D721Med (cell line): ENCODE measurements at regions not wholly inside any gene's neighbourhood (a gene's known extent, or its start where the extent isn't known, plus 50 kb on each side); places are given as distances from the start of the nearest gene placed in this dataset.

Experiments
- DNase-seq: peaks from one replicate; pipeline ENCODE4 v3.0.0; 2011; ENCODE audit warnings: low spot score; ENCODE audit not compliant: insufficient read length
- FAIRE-seq: peaks from 2 replicates; lab custom pipeline; 2011; peaks lifted over from hg19 to GRCh38; lab: Jason Lieb, UNC
- TF ChIP-seq, protein P1 (sequence below): IDR thresholded peaks from 2 replicates; pipeline ENCODE4 v1.5.1; 2012; ENCODE audit warnings: mild to moderate bottlenecking, control low read depth; ENCODE audit not compliant: insufficient read depth; ENCODE audit errors: missing control alignments

DNA sequence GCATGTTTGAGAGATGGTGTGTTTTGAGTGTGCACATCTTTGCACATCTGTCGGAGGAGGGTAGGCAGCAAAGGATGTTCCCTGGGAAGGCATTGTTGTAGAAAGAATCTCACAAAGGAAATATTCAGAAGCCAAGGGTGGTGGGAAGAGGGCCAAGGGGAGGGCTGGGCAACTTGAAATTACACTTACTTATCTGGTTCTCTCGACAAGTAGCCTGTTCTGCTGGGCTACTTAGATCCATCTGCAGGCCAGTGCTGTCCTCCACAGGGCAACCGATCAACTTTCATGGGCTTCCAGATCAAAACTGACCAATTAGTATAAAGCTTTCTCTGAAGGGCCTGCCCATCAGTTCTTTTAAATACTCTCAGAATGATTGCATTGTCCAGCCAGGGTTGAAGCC is 495.2 kb downstream of the GADD45G start:
- TF ChIP-seq, protein P1, sequence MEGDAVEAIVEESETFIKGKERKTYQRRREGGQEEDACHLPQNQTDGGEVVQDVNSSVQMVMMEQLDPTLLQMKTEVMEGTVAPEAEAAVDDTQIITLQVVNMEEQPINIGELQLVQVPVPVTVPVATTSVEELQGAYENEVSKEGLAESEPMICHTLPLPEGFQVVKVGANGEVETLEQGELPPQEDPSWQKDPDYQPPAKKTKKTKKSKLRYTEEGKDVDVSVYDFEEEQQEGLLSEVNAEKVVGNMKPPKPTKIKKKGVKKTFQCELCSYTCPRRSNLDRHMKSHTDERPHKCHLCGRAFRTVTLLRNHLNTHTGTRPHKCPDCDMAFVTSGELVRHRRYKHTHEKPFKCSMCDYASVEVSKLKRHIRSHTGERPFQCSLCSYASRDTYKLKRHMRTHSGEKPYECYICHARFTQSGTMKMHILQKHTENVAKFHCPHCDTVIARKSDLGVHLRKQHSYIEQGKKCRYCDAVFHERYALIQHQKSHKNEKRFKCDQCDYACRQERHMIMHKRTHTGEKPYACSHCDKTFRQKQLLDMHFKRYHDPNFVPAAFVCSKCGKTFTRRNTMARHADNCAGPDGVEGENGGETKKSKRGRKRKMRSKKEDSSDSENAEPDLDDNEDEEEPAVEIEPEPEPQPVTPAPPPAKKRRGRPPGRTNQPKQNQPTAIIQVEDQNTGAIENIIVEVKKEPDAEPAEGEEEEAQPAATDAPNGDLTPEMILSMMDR = no peak
- no peak for FAIRE-seq
- DNase-seq = no peak

DNA sequence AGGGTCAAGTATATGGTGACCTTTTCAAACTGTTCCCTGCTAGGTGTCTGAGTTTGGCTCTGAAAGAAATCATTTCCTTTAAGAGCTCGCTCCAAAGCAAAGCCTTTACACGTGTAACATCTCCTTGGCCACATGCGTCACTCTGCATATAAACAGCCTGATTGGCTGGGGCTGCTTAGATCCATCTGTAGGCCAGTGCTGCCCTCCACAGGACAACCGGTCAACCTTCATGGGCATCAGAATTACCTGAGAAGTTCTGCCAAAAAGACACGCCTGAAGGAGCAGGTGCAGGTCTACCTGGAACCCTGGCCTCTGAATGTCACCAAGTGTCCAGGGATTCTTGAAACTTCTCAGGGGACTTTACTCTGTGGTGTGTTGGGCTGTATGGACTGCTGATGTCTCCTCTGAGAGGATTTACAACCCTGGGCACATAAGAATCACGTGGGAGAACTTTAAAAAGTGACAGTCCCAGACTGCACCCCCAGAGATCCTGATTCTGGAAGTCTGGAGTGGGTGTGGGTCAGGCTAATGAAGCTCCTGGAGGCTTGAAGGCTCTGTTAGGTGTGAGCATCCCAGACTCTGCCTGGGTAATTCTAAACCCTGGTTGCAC is 497.6 kb downstream of the GADD45G start:
- DNase-seq (peak; percentile 76), FAIRE-seq (peak; percentile 95)

DNA sequence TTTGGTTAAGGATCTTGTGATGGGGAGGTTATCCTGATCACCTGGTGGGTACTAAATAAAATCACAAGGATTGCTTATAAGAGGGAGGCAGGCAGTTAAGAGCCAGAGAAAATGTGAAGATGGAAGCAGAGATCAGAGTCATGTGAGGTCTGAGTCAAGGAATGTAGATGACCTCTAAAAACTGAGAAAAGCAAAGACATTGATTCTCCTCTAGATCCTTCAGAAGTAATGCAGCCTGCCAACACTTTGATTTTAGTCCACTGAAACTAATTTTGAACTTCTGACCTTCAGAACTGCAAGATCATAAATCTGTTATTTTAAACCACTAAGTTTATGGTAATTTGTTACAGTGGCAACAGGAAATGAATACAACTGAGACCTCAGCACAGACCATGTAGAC is 499.0 kb downstream of the GADD45G start:
- TF ChIP-seq, protein P1 = no peak
- FAIRE-seq (no peak), DNase-seq (no peak)

More for the DNA sequence above, 497.6 kb downstream of the GADD45G start:
- TF ChIP-seq, protein P1 = peak; percentile 71

DNA sequence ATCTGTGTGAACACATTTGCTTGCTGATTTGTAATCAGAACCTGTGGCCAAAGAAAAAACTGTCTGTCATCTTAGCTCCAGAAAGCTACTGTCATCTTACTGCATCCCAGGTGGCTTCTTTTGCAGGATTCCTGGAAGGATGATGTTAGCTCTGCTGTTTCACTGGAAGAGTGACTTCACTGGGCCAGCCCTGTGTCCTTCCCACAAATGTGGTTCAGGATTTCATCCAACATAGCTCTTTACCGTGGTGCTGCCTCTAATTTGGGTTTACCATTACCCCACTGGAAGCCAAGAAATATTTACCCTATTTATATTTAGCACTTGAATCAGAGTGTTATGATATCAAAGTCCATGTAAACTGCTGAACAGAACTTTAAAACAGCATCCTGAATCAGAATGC is 501.0 kb downstream of the GADD45G start:
- no peak for FAIRE-seq
- no peak for DNase-seq
- TF ChIP-seq, protein P1 = no peak

DNA sequence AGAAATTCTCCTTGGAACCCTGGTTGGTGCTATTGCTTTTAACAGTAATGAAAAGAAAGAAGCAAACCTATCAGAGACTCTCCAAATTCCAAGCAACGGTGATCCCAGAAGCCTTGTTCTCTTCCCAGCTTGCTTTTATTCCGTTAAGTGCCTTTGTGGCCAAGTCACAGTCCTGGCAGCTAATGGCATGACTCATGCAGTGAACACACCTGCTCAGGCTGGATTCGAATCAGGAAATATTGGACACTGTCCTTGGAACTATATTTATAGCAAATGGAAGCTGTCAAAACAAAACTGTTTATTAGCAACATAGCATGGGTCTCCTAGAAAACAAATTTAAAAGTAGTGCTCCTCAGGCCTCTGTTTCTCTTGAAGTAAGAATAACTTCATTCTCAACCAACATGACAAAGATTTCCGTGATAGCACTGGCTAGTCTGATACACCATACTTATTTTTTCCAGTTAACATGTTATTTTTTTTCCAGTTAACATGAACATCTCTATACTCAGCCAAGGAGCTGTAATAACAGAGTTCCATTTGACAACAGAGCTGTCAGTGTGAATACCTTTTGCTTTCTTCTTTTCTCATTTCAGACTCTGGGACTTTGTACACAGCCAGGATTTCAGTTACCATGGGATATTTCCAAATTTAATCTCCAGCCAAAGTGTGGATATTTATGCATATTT is 502.4 kb downstream of the GADD45G start:
- no peak for FAIRE-seq
- TF ChIP-seq, protein P1 = no peak
- no peak for DNase-seq

DNA sequence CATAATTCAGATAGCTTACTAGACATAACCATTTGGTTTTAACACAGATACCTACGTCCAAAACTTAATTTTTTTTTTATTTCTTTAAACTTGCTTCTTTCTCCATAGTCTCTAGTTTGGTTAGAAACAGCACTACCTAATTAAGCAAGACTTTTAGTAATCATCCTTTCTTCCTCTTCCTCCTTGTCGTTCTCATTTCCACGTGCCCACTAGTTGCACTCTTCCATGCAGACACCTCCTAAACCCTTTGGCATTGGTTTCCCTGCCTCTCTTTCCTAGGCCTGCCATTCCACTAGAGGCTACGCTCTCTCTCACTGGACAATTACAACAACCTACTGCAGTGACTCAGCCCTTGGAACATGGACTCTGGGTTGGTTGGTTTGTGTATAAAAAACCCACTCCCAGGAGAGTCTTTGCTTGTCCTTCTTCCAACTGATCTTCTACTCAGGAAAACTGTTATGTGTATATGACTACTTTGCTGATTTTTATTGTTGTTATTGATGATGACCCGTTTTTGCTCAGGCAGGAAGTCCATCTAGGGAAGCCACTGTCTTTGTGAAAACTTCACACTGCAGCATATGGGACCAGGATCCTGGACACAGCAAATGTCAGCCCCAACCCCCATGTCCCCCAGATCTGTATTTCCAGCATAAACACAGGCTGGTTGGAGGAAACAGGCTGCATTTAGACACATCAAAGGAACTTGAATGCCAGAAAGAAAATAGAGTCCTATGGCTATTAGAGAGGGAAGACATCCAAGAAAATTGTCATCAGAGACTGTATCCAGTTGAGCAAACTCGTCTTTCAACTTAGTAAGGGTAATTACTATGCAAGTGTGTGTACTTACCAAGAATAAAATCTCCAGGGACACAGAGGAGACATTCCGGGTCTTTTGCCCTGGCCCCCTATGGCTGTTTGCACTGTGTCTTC is 503.2 kb downstream of the GADD45G start:
- TF ChIP-seq, protein P1 = no peak
- DNase-seq (no peak), FAIRE-seq (no peak)
